SJCRH30 (cell line): ENCODE measurements at regions not wholly inside any gene's neighbourhood (a gene's known extent, or its start where the extent isn't known, plus 50 kb on each side); places are given as distances from the start of the nearest gene placed in this dataset.
"Not testable (repeated sequence)": the region's sequence is repeated elsewhere in the genome, so short reads cannot be mapped to it uniquely, and the experiment has no call there.

Source experiments
- DNase-seq, 2 experiments: peaks; one replicate each; pipeline ENCODE4 v3.0.0-alpha.2; 2015 to 2020
- H3K27ac ChIP-seq: fragments of 250-450 bp; sonication (Bioruptor Pico); 2 replicates; pipeline ENCODE4 v1.5.1; 2020; ENCODE audit warnings: mild to moderate bottlenecking, moderate library complexity
- H3K27me3 ChIP-seq: fragments of 250-450 bp; sonication (Bioruptor Pico); 2 replicates; pipeline ENCODE4 v1.5.1; 2020; ENCODE audit warnings: mild to moderate bottlenecking, moderate library complexity
- H3K36me3 ChIP-seq: fragments of 250-450 bp; sonication (Bioruptor Pico); 2 replicates; pipeline ENCODE4 v1.5.1; 2020; ENCODE audit warnings: mild to moderate bottlenecking, moderate library complexity
- H3K4me1 ChIP-seq: fragments of 250-450 bp; sonication (Bioruptor Pico); 2 replicates; pipeline ENCODE4 v1.5.1; 2020; ENCODE audit warnings: mild to moderate bottlenecking, moderate library complexity
- H3K4me3 ChIP-seq: fragments of 250-450 bp; sonication (Bioruptor Pico); 2 replicates; pipeline ENCODE4 v1.5.1; 2020; ENCODE audit warnings: mild to moderate bottlenecking, moderate library complexity
- H3K9me3 ChIP-seq: fragments of 250-450 bp; sonication (Bioruptor Pico); replicated peaks from 2 replicates; pipeline ENCODE4 v1.5.1; 2020; ENCODE audit warnings: mild to moderate bottlenecking, moderate library complexity

GRCh38 chr10:30169342-30169741 lies 110.0 kb upstream of the JCAD start:
- no peaks in the 10 kb centered on the region for H3K27me3 ChIP-seq
- H3K4me3 ChIP-seq = no peak overlapping the region
- H3K4me1 ChIP-seq = no peaks in the 10 kb centered on the region
- no peak overlapping the region for H3K27ac ChIP-seq
- DNase-seq = no peak
- H3K36me3 ChIP-seq = no peaks in the 10 kb centered on the region
- H3K9me3 ChIP-seq = no peaks in the 10 kb centered on the region

- H3K9me3 ChIP-seq = no peaks in the 10 kb centered on the region
- no peak for DNase-seq
- no peaks in the 10 kb centered on the region for H3K36me3 ChIP-seq
- H3K4me1 ChIP-seq = no peaks in the 10 kb centered on the region
- H3K4me3 ChIP-seq = no peak overlapping the region
- no peaks in the 10 kb centered on the region for H3K27me3 ChIP-seq
- no peak overlapping the region for H3K27ac ChIP-seq
Observed at GRCh38 chr10:30166929-30167328, 107.5 kb upstream of the JCAD start.

GRCh38 chr10:30163410-30163809 lies 104.0 kb upstream of the JCAD start:
- DNase-seq, H3K4me3 ChIP-seq: not testable (repeated sequence)

GRCh38 chr10:30162796-30163195 lies 103.4 kb upstream of the JCAD start:
- not testable (repeated sequence) for DNase-seq, H3K4me1 ChIP-seq, H3K27me3 ChIP-seq, H3K36me3 ChIP-seq, H3K4me3 ChIP-seq, H3K9me3 ChIP-seq, H3K27ac ChIP-seq

More at GRCh38 chr10:30163410-30163809, 104.0 kb upstream of the JCAD start:
- H3K36me3 ChIP-seq, H3K27me3 ChIP-seq, H3K27ac ChIP-seq, H3K4me1 ChIP-seq, H3K9me3 ChIP-seq: not testable (repeated sequence)

GRCh38 chr10:30160271-30160982 lies 101.0 kb upstream of the JCAD start:
- Histone ChIP-seq H3K4me1 (no peaks in the 10 kb centered on the region), H3K36me3 (no peaks in the 10 kb centered on the region), H3K27me3 (no peaks in the 10 kb centered on the region), H3K27ac (no peak overlapping the region), H3K9me3 (no peaks in the 10 kb centered on the region), H3K4me3 (no peak overlapping the region)
- DNase-seq = no peak

GRCh38 chr10:30159614-30160013 lies 100.2 kb upstream of the JCAD start:
- not testable (repeated sequence) for H3K36me3 ChIP-seq, DNase-seq

GRCh38 chr10:30158325-30158960 lies 99.1 kb upstream of the JCAD start:
- Histone ChIP-seq H3K27ac (no peak overlapping the region), H3K4me1 (no peaks in the 10 kb centered on the region), H3K9me3 (no peaks in the 10 kb centered on the region), H3K27me3 (no peaks in the 10 kb centered on the region), H3K4me3 (no peak overlapping the region), H3K36me3 (no peaks in the 10 kb centered on the region)
- no peak for DNase-seq

More at GRCh38 chr10:30159614-30160013, 100.2 kb upstream of the JCAD start:
- not testable (repeated sequence) for H3K4me3 ChIP-seq, H3K27ac ChIP-seq, H3K4me1 ChIP-seq, H3K27me3 ChIP-seq, H3K9me3 ChIP-seq

- Histone ChIP-seq H3K9me3 (no peaks in the 10 kb centered on the region), H3K36me3 (no peaks in the 10 kb centered on the region), H3K4me3 (no peak overlapping the region), H3K27ac (no peak overlapping the region), H3K4me1 (0 out of 2 replicates have a peak, but pooled peaks cover 7% of the 10 kb centered on the region), H3K27me3 (no peaks in the 10 kb centered on the region)
- no peak for DNase-seq
Observed at GRCh38 chr10:30155401-30155800, 96.0 kb upstream of the JCAD start.

- no peak for DNase-seq
- H3K27me3 ChIP-seq = no peaks in the 10 kb centered on the region
- H3K27ac ChIP-seq = no peak overlapping the region
- no peak overlapping the region for H3K4me3 ChIP-seq
- no peaks in the 10 kb centered on the region for H3K36me3 ChIP-seq
- 0 out of 2 replicates have a peak, but pooled peaks cover 7% of the 10 kb centered on the region for H3K4me1 ChIP-seq
- no peaks in the 10 kb centered on the region for H3K9me3 ChIP-seq
Observed at GRCh38 chr10:30154561-30154960, 95.2 kb upstream of the JCAD start.

- H3K4me1 ChIP-seq = 0 out of 2 replicates have a peak, but pooled peaks cover 7% of the 10 kb centered on the region
- no peak overlapping the region for H3K4me3 ChIP-seq
- DNase-seq = no peak
- no peak overlapping the region for H3K27ac ChIP-seq
- no peaks in the 10 kb centered on the region for H3K36me3 ChIP-seq
- H3K27me3 ChIP-seq = no peaks in the 10 kb centered on the region
- no peaks in the 10 kb centered on the region for H3K9me3 ChIP-seq
Observed at GRCh38 chr10:30154126-30154525, 94.7 kb upstream of the JCAD start.

GRCh38 chr10:30151581-30152389 lies 92.4 kb upstream of the JCAD start:
- H3K4me3 ChIP-seq = no peak overlapping the region
- no peaks in the 10 kb centered on the region for H3K27me3 ChIP-seq
- H3K9me3 ChIP-seq = no peaks in the 10 kb centered on the region
- peak; percentile 86 to 87 for DNase-seq
- peak overlapping the region; percentile 11; the same call in 1 of the 2 replicates for H3K27ac ChIP-seq
- H3K36me3 ChIP-seq = no peaks in the 10 kb centered on the region
- H3K4me1 ChIP-seq = 0 out of 2 replicates have a peak, but pooled peaks cover 7% of the 10 kb centered on the region

- Histone ChIP-seq H3K27ac (no peak overlapping the region), H3K4me3 (no peak overlapping the region), H3K36me3 (no peaks in the 10 kb centered on the region), H3K9me3 (no peaks in the 10 kb centered on the region), H3K27me3 (no peaks in the 10 kb centered on the region), H3K4me1 (no peaks in the 10 kb centered on the region)
- no peak for DNase-seq
Observed at GRCh38 chr10:30141423-30141822, 82.0 kb upstream of the JCAD start.

- DNase-seq = no peak
- H3K4me3 ChIP-seq = no peak overlapping the region
- no peaks in the 10 kb centered on the region for H3K9me3 ChIP-seq
- H3K4me1 ChIP-seq = no peaks in the 10 kb centered on the region
- H3K36me3 ChIP-seq = no peaks in the 10 kb centered on the region
- no peak overlapping the region for H3K27ac ChIP-seq
- H3K27me3 ChIP-seq = no peaks in the 10 kb centered on the region; the same call in 1 of the 2 replicates
Observed at GRCh38 chr10:30134171-30134945, 75.0 kb upstream of the JCAD start.

GRCh38 chr10:30133198-30133597 lies 73.8 kb upstream of the JCAD start:
- Histone ChIP-seq H3K4me3 (no peak overlapping the region), H3K36me3 (no peaks in the 10 kb centered on the region), H3K27ac (no peak overlapping the region), H3K27me3 (no peaks in the 10 kb centered on the region; the same call in 1 of the 2 replicates), H3K4me1 (no peaks in the 10 kb centered on the region), H3K9me3 (no peaks in the 10 kb centered on the region)
- no peak for DNase-seq
